ENCODE measurements at regions not wholly inside any gene's neighbourhood (a gene's known extent, or its start where the extent isn't known, plus 50 kb on each side); places are given as distances from the start of the nearest gene placed in this dataset.

GRCh38 chr1:184294101-184294500, 92.7 kb upstream of the C1orf21 start:
- TF ChIP-seq, protein P1, sequence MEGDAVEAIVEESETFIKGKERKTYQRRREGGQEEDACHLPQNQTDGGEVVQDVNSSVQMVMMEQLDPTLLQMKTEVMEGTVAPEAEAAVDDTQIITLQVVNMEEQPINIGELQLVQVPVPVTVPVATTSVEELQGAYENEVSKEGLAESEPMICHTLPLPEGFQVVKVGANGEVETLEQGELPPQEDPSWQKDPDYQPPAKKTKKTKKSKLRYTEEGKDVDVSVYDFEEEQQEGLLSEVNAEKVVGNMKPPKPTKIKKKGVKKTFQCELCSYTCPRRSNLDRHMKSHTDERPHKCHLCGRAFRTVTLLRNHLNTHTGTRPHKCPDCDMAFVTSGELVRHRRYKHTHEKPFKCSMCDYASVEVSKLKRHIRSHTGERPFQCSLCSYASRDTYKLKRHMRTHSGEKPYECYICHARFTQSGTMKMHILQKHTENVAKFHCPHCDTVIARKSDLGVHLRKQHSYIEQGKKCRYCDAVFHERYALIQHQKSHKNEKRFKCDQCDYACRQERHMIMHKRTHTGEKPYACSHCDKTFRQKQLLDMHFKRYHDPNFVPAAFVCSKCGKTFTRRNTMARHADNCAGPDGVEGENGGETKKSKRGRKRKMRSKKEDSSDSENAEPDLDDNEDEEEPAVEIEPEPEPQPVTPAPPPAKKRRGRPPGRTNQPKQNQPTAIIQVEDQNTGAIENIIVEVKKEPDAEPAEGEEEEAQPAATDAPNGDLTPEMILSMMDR (conservative IDR thresholded peaks at IDR 0.05 in 1 of 2, IDR thresholded peaks at IDR 0.05 in 1 of 2; ENCODE audit: low read depth in 1 of 2, low read length in 2 of 2), result no peak
- TF ChIP-seq EZH2 (IDR thresholded peaks at IDR 0.05; ENCODE audit: low read length, missing control alignments), result no peak
- DNase-seq (ENCODE audit: low read depth in 2 of 2), result no peak
- Histone ChIP-seq H3K4me1 (ENCODE audit: control insufficient read depth, extremely low read depth, insufficient read depth, low read length) (peaks cover 30% of the 10 kb centered on the region), H3K9me3 (ENCODE audit: control insufficient read depth, insufficient read depth, low read depth, low read length) (no peaks in the 10 kb centered on the region), H3K27me3 (ENCODE audit: control insufficient read depth, insufficient read depth, low read length) (no peaks in the 10 kb centered on the region), H3K79me2 (ENCODE audit: control insufficient read depth, insufficient read depth, low read length) (no peaks in the 10 kb centered on the region), H3K27ac (ENCODE audit: insufficient read depth, low read length) (no peak overlapping the region), H4K20me1 (ENCODE audit: control insufficient read depth, extremely low read depth, insufficient read depth, low read length) (no peaks in the 10 kb centered on the region), H3K4me3 (replicated peaks in 1 of 4; ENCODE audit: control extremely low read depth in 1 of 4, insufficient read depth in 1 of 4, low read depth in 3 of 4, low read length in 4 of 4) (no peak overlapping the region), H3K4me2 (ENCODE audit: extremely low read depth, insufficient read depth, low read length) (no peak overlapping the region), H3K9ac (ENCODE audit: insufficient read depth, low read length) (no peak overlapping the region), H3K36me3 (ENCODE audit: control insufficient read depth, insufficient read depth, low read length) (no peaks in the 10 kb centered on the region), H2AFZ (ENCODE audit: low read length) (no peak overlapping the region)

DNA sequence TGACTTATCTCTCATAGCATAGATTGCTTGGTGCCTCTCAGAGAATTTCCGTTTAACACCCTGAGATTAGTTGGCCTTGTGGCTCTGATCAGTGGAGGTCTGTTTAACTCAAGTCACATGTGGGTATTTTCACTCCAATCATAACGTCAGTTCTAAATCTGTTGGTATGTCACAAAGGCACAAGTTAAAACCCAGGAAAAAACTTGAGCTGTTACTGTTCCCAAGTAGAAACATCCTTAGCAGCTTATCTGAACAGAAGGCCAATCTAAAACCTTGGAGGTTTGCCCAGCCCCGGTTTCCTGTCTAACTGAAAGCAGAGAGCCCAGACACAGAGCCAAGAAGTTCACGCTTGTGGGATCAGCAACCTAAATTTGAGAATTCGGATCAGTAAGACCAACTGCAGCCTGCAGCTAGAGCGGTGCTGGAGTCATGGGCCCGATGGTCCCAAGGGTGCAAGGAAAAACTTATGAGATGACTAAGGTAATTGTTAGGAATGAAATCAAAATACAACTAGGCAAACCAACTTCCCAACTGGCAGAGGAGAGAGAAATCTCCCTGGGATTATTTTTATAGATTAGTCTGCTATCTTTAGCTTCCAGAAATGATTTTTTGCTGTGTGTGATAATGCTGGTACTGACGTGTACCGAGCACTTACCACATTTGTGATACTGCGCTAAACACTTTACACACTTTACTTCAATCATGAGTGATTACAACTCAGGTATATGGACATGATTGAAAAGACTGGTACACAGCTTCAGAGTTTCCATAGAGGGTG, 90.2 kb upstream of the C1orf21 start:
- Histone ChIP-seq H3K9me3 (ENCODE audit: control insufficient read depth, insufficient read depth, low read depth, low read length) (no peaks in the 10 kb centered on the region), H3K4me3 (replicated peaks in 1 of 4; ENCODE audit: control extremely low read depth in 1 of 4, insufficient read depth in 1 of 4, low read depth in 3 of 4, low read length in 4 of 4) (no peak overlapping the region), H3K36me3 (ENCODE audit: control insufficient read depth, insufficient read depth, low read length) (no peaks in the 10 kb centered on the region), H3K79me2 (ENCODE audit: control insufficient read depth, insufficient read depth, low read length) (no peaks in the 10 kb centered on the region), H3K27me3 (ENCODE audit: control insufficient read depth, insufficient read depth, low read length) (no peaks in the 10 kb centered on the region), H4K20me1 (ENCODE audit: control insufficient read depth, extremely low read depth, insufficient read depth, low read length) (no peaks in the 10 kb centered on the region), H3K27ac (ENCODE audit: insufficient read depth, low read length) (peak overlapping the region; percentile 68), H2AFZ (ENCODE audit: low read length) (peak overlapping the region; percentile 45), H3K4me1 (ENCODE audit: control insufficient read depth, extremely low read depth, insufficient read depth, low read length) (peaks cover 37% of the 10 kb centered on the region), H3K9ac (ENCODE audit: insufficient read depth, low read length) (no peak overlapping the region), H3K4me2 (ENCODE audit: extremely low read depth, insufficient read depth, low read length) (peak overlapping the region; percentile 68)
- DNase-seq (ENCODE audit: low read depth in 2 of 2), result peak; percentile 91 to 93
- TF ChIP-seq, protein P1 (conservative IDR thresholded peaks at IDR 0.05 in 1 of 2, IDR thresholded peaks at IDR 0.05 in 1 of 2; ENCODE audit: low read depth in 1 of 2, low read length in 2 of 2), result no peak
- no peak for TF ChIP-seq EZH2 (IDR thresholded peaks at IDR 0.05; ENCODE audit: low read length, missing control alignments)

DNA sequence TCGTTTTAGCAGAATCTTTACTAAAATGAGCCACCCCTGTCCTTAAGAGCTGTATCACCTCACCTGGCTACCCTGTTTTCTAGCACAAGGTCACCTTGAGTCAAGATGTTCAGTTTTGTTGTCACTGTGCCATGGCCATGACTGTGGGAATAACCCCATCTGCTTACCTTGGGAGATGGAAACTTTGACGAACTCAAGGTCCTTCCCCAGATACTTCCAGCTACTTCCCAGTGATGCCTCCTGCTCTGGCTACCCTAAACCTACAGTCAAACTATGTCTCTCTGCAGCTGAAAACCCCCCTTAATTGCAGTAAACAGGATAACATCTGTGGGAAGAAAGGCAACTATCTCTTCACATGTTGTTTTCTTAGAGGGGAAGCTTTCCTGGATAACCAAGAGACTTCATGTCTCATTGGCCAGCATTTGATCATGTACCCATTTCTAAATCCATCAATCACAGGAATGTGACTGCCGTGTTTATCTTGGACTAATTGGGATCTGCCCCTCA, 89.5 kb upstream of the C1orf21 start:
- no peak overlapping the region for H3K9ac ChIP-seq (ENCODE audit: insufficient read depth, low read length)
- peak overlapping the region; percentile 68 for H3K4me2 ChIP-seq (ENCODE audit: extremely low read depth, insufficient read depth, low read length)
- H3K79me2 ChIP-seq (ENCODE audit: control insufficient read depth, insufficient read depth, low read length), result no peaks in the 10 kb centered on the region
- no peaks in the 10 kb centered on the region for H3K36me3 ChIP-seq (ENCODE audit: control insufficient read depth, insufficient read depth, low read length)
- no peak overlapping the region for H3K4me3 ChIP-seq (replicated peaks in 1 of 4; ENCODE audit: control extremely low read depth in 1 of 4, insufficient read depth in 1 of 4, low read depth in 3 of 4, low read length in 4 of 4)
- no peak for DNase-seq (ENCODE audit: low read depth in 2 of 2)
- H3K9me3 ChIP-seq (ENCODE audit: control insufficient read depth, insufficient read depth, low read depth, low read length), result no peaks in the 10 kb centered on the region
- H3K27ac ChIP-seq (ENCODE audit: insufficient read depth, low read length), result peak overlapping the region; percentile 68
- no peaks in the 10 kb centered on the region for H3K27me3 ChIP-seq (ENCODE audit: control insufficient read depth, insufficient read depth, low read length)
- H4K20me1 ChIP-seq (ENCODE audit: control insufficient read depth, extremely low read depth, insufficient read depth, low read length), result no peaks in the 10 kb centered on the region
- TF ChIP-seq EZH2 (IDR thresholded peaks at IDR 0.05; ENCODE audit: low read length, missing control alignments), result no peak
- no peak overlapping the region for H2AFZ ChIP-seq (ENCODE audit: low read length)
- H3K4me1 ChIP-seq (ENCODE audit: control insufficient read depth, extremely low read depth, insufficient read depth, low read length), result peaks cover 33% of the 10 kb centered on the region

All from fibroblast of lung (primary cell).